ENCODE measurements at regions not wholly inside any gene's neighbourhood (a gene's known extent, or its start where the extent isn't known, plus 50 kb on each side); places are given as distances from the start of the nearest gene placed in this dataset.

DNA sequence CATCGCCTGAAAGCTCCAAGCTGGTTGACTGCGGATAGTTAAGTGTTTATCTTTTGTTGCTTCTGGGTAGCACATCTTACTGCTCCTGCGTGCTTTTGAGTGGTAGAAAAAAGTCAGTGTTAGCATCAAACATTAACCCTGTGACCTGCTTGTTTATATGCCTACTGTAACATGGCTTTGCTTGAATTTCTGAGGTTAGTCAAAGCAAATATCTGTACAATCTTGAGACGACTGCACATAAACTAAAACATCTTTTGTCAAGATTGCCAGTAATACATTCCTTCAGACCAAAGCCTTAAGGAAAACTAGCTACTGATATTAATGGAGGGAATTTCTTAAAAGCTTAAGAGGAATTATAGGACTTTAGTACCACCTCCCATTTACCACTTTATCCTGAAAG, 163.7 kb downstream of the BAMBI start:
- H3K27me3 ChIP-seq, result no peaks in the 10 kb centered on the region
- intact Hi-C loops (cut with DNase I; ENCODE audit: low total_unique reads), result no loop called here

DNA sequence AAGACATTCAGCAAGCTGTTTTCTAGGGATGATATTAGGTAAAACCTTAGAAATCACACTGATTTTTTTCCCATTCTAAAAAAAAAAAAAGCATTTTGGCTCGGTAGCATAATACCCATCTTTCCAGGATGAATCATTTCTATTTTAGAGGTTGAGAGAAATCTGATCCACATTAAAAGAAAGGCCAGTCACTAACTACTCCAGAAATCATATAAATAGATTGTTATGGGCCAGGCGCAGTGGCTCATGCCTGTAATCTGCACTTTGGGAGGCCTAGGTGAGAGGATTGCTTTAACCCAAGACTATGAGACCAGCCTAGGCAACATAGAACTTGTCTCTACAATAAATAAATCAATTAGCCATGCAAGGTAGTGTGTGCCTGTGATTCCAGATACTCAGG, 164.3 kb downstream of the BAMBI start:
- Histone ChIP-seq H3K27ac (peak overlapping the region; percentile 3 to 54), H3K4me3 (no peak overlapping the region), H3K27me3 (no peaks in the 10 kb centered on the region)

More for the DNA sequence above, 163.7 kb downstream of the BAMBI start:
- no peaks in the 10 kb centered on the region for H3K9me3 ChIP-seq
- H3K36me3 ChIP-seq, result no peaks in the 10 kb centered on the region
- no peak overlapping the region for H3K4me3 ChIP-seq
- no peak for DNase-seq
- peaks cover 0 to 36% (median 9%) of the 10 kb centered on the region in 4 donors for H3K4me1 ChIP-seq
- TF ChIP-seq, protein P1, sequence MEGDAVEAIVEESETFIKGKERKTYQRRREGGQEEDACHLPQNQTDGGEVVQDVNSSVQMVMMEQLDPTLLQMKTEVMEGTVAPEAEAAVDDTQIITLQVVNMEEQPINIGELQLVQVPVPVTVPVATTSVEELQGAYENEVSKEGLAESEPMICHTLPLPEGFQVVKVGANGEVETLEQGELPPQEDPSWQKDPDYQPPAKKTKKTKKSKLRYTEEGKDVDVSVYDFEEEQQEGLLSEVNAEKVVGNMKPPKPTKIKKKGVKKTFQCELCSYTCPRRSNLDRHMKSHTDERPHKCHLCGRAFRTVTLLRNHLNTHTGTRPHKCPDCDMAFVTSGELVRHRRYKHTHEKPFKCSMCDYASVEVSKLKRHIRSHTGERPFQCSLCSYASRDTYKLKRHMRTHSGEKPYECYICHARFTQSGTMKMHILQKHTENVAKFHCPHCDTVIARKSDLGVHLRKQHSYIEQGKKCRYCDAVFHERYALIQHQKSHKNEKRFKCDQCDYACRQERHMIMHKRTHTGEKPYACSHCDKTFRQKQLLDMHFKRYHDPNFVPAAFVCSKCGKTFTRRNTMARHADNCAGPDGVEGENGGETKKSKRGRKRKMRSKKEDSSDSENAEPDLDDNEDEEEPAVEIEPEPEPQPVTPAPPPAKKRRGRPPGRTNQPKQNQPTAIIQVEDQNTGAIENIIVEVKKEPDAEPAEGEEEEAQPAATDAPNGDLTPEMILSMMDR (IDR thresholded peaks at IDR 0.05), result no peak
- no peak overlapping the region for H3K27ac ChIP-seq

DNA sequence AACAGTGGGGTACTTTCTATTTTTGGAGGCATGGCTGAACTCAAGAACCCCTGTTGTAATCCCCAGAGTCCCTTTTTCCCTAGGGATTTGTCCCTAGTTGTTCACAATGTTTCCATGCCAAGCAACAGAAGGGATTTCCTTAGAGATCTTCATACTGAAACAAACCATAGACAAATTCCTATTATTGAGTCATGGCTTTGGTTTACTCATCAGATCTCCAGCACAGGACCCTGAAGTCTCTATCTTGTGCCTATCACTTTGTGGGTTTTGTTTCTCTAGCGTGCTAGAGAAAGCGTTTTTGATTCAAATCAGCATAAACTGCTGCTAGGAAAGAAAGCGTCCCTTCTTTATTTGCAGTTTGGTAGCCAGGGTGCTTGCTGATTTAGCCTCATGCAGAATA, 165.0 kb downstream of the BAMBI start:
- H3K27me3 ChIP-seq, result no peaks in the 10 kb centered on the region
- intact Hi-C loops (cut with DNase I; ENCODE audit: low total_unique reads), result no loop called here
- TF ChIP-seq, protein P1 (IDR thresholded peaks at IDR 0.05), result no peak
- H3K4me3 ChIP-seq, result no peak overlapping the region
- DNase-seq, result no peak
- peak overlapping the region; percentile 3 to 54 for H3K27ac ChIP-seq
- no peaks in the 10 kb centered on the region for H3K9me3 ChIP-seq
- no peaks in the 10 kb centered on the region for H3K36me3 ChIP-seq
- peaks cover 0 to 36% (median 9%) of the 10 kb centered on the region in 4 donors for H3K4me1 ChIP-seq

More for the DNA sequence above, 164.3 kb downstream of the BAMBI start:
- TF ChIP-seq, protein P1 (IDR thresholded peaks at IDR 0.05), result no peak
- intact Hi-C loops (cut with DNase I; ENCODE audit: low total_unique reads), result no loop called here
- Histone ChIP-seq H3K36me3 (no peaks in the 10 kb centered on the region), H3K4me1 (peaks cover 0 to 36% (median 9%) of the 10 kb centered on the region in 4 donors), H3K9me3 (no peaks in the 10 kb centered on the region)
- DNase-seq, result no peak

DNA sequence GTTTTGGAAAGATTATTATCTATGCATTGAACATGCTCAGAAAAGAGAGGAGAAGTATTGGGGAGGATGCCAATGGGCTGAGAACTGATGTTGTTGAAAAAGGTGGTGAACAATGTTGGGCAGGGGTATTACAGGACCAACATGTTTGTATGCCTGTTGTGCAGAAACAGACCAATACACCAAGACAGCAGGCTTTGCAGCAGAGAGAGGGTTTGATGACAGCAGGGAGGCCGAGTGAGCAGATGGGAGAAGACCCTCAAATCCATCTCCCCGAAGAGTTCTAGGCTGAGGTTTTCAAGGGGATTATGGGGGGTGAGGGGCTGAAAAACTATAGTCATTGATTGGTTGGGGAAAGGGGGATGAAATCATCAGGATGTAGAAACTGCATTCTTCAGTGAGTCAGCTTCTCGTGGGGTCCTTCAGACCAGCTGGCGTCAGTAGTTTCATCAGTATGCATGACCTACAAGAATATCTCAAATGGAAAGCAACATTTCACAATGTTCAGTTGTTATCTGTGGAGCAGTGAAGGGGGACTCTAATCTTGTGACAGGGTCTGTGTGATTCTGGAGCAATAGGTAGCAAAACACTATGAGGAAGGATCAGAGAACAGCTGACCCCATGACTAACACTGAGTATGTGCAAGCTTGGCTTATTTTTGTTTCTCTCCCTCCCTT, 167.8 kb downstream of the BAMBI start:
- intact Hi-C loops (cut with DNase I; ENCODE audit: low total_unique reads), result no loop called here
- H3K27ac ChIP-seq, result no peak overlapping the region
- TF ChIP-seq, protein P1 (IDR thresholded peaks at IDR 0.05), result no peak

DNA sequence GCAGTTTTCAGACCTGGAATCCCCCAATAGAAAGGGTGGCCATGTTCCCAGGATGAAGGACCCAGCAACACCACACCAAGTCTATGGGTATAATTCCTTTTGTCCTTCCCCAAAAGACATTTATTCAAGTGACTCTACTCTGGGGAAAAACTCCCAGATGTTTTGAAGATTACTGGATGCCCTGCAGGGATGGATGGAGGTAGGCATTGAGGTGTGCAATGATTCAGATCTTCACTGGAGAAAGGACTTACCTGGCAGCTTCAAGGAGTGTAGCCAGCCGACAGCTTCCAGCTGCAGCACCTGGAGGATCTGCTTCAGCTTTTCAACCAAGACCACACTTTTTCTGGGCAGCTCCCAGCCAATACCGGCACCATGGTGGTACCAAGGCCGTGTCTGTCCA, 172.0 kb downstream of the BAMBI start:
- Histone ChIP-seq H3K27ac (no peak overlapping the region), H3K4me1 (peaks cover 0 to 12% (median 0%) of the 10 kb centered on the region in 4 donors), H3K27me3 (no peaks in the 10 kb centered on the region), H3K9me3 (no peaks in the 10 kb centered on the region), H3K36me3 (no peaks in the 10 kb centered on the region), H3K4me3 (no peak overlapping the region)
- intact Hi-C loops (cut with DNase I; ENCODE audit: low total_unique reads), result no loop called here
- TF ChIP-seq, protein P1 (IDR thresholded peaks at IDR 0.05), result no peak
- no peak for DNase-seq

More for the DNA sequence above, 167.8 kb downstream of the BAMBI start:
- no peaks in the 10 kb centered on the region for H3K27me3 ChIP-seq
- no peak overlapping the region for H3K4me3 ChIP-seq
- peaks cover 0 to 21% (median 8%) of the 10 kb centered on the region in 4 donors for H3K4me1 ChIP-seq
- no peaks in the 10 kb centered on the region for H3K36me3 ChIP-seq
- H3K9me3 ChIP-seq, result no peaks in the 10 kb centered on the region
- no peak for DNase-seq
